Nephron progenitor cell (in vitro differentiated cells): ENCODE measurements at regions not wholly inside any gene's neighbourhood (a gene's known extent, or its start where the extent isn't known, plus 50 kb on each side); places are given as distances from the start of the nearest gene placed in this dataset.

Experiments used
- DNase-seq: peaks from one replicate; pipeline ENCODE4 v3.0.0; 2021
- H3K27ac Mint-ChIP-seq: 2 replicates; pipeline ENCODE4 v1.8.0; 2021; ENCODE audit warnings: mild to moderate bottlenecking, moderate library complexity, mixed read lengths
- H3K27me3 Mint-ChIP-seq: 2 replicates; pipeline ENCODE4 v1.8.0; 2021; ENCODE audit warnings: mild to moderate bottlenecking, low read depth, mixed read lengths; ENCODE audit not compliant: poor library complexity
- H3K36me3 Mint-ChIP-seq: 2 replicates; pipeline ENCODE4 v1.8.0; 2021; ENCODE audit warnings: low read depth, mixed read lengths
- H3K4me1 Mint-ChIP-seq: 2 replicates; pipeline ENCODE4 v1.8.0; 2021; ENCODE audit warnings: mixed read lengths
- H3K4me3 Mint-ChIP-seq: 2 replicates; pipeline ENCODE4 v1.8.0; 2021; ENCODE audit warnings: mild to moderate bottlenecking, moderate library complexity, mixed read lengths
- H3K9me3 Mint-ChIP-seq: 2 replicates; pipeline ENCODE4 v1.8.0; 2021; ENCODE audit warnings: mild to moderate bottlenecking, moderate library complexity, mixed read lengths
- CTCF ChIP-seq: fragments of 200-600 bp; sonication (generic); IDR thresholded peaks from 2 replicates; pipeline ENCODE4 v1.5.0; 2021; ENCODE audit warnings: antibody characterized with exemption

- Mint-ChIP-seq H3K27me3 (peaks cover 8% of the 10 kb centered on the region), H3K36me3 (no peaks in the 10 kb centered on the region), H3K4me1 (no peaks in the 10 kb centered on the region), H3K4me3 (no peak overlapping the region), H3K9me3 (peaks cover 12% of the 10 kb centered on the region), H3K27ac (no peak overlapping the region)
- no peak for TF ChIP-seq CTCF
- DNase-seq, result no peak
These were observed 51.4 kb upstream of the SEC61G start for GRCh38 chr7:54810401-54810800.

DNA sequence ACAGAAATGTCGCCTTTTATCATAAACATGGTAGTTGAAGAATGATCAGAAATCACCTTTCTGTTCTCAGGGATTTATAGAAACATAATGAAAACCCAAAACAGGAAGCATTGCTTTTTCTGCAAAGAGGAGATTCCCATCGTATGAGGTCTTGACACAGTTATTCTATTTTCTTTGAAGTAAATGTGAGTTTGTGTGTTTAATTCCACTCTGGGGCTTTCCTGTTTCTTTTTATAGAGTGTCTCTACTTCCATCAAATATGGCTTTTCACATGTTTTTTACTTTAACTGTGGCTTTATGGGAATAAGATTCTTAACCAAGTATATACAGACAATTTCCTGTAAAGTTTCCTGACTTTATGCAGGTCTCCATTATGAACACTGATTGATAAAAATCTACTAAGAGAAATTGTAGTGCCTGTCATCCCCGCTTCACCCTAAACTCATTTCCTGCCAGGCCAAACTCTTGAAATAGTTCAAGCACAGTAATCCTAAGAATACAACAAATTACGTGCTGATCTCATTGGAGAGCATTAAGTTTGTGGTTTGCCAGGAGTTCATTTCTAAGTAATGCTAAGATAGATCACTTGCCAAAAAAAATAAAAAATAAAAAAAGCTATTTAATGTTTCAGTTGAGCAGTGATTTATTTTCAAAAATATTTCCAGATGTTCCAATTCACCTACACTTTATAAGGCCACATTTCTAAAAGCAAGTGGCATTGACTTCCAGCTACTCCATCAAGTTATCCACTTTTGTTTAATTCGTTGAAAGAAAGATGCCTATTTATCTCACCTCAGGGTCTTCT, 52.2 kb upstream of the SEC61G start:
- no peaks in the 10 kb centered on the region for H3K4me1 Mint-ChIP-seq
- H3K9me3 Mint-ChIP-seq, result peaks cover 12% of the 10 kb centered on the region
- no peak overlapping the region for H3K4me3 Mint-ChIP-seq
- TF ChIP-seq CTCF, result no peak
- no peak for DNase-seq
- H3K36me3 Mint-ChIP-seq, result no peaks in the 10 kb centered on the region
- H3K27me3 Mint-ChIP-seq, result peaks cover 17% of the 10 kb centered on the region
- no peak overlapping the region for H3K27ac Mint-ChIP-seq

DNA sequence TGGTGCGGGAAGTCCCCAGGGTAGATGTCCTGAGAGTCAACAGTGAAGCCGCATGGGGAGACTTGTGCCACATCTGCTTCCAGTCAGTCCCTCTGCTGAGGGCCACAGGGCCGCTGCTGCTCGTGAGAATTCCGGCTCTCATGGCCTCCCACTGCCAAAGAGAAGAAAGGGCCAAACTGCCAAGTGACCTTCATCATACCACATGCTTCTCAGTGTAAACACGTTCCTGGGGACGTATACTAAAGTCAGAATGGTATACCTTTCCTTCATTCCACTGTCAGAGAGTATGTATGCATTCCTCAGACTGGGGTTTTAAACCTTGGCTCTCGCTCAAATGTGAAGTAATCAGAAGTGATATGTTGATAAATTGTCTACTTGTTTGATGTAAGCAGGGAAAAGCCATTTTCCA, 52.8 kb upstream of the SEC61G start:
- Mint-ChIP-seq H3K27me3 (peaks cover 17% of the 10 kb centered on the region), H3K4me3 (no peak overlapping the region), H3K27ac (no peak overlapping the region), H3K4me1 (peaks cover 3% of the 10 kb centered on the region), H3K9me3 (peaks cover 14% of the 10 kb centered on the region), H3K36me3 (no peaks in the 10 kb centered on the region)
- DNase-seq, result no peak
- no peak for TF ChIP-seq CTCF

DNA sequence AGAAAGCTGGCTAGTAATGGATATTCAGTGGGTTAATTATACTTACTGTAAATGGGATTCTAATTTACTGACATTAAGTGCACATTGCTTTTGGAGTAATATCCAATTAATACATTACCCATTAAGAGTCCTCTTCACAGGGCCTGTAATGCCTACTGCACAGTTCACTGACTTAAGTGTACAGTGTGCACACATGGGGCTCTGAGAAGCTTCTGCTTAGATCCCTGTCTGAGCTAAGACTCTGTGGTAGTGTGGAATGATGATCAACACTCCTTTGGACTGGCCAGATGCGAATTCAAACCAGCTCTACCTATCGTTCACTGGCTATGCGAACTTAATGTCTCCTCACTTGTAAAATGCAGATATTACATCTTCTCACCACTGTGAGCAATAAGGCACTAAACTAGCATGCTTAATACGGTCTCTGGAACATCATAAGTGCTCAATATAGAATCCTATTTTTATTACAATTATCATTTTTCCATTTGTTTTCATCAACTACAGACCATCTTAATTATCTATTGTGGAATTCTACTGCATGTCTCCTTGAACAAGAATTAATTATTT, 53.8 kb upstream of the SEC61G start:
- Mint-ChIP-seq H3K27me3 (peaks cover 17% of the 10 kb centered on the region), H3K4me1 (peaks cover 13% of the 10 kb centered on the region), H3K36me3 (no peaks in the 10 kb centered on the region), H3K27ac (no peak overlapping the region), H3K4me3 (no peak overlapping the region), H3K9me3 (peaks cover 16% of the 10 kb centered on the region)
- DNase-seq, result no peak
- no peak for TF ChIP-seq CTCF

- no peak for TF ChIP-seq CTCF
- no peaks in the 10 kb centered on the region for H3K36me3 Mint-ChIP-seq
- H3K27ac Mint-ChIP-seq, result no peak overlapping the region
- peaks cover 13% of the 10 kb centered on the region for H3K4me1 Mint-ChIP-seq
- peaks cover 14% of the 10 kb centered on the region for H3K27me3 Mint-ChIP-seq
- peaks cover 16% of the 10 kb centered on the region for H3K9me3 Mint-ChIP-seq
- DNase-seq, result no peak
- no peak overlapping the region for H3K4me3 Mint-ChIP-seq
These were observed 54.4 kb upstream of the SEC61G start for GRCh38 chr7:54813398-54813797.

DNA sequence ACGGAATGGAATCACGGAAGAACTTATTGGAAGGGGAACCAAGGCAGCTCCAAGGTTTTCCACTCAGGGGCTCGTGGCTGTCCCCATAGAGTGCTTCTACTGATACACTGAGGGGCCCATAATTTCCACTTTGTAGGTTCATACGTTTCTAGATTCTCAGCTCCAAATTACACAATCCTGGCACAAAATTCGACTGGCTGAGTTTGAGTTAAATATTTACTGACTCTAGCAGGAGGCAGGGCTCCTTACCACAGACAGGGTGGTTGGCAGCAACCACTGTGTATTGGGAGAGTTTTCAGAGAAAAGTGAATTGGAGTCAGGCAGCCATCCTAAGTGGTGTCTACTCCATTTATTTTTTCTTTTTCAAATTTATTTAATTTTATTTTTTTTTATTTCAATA, 55.4 kb upstream of the SEC61G start:
- H3K36me3 Mint-ChIP-seq, result no peaks in the 10 kb centered on the region
- peaks cover 13% of the 10 kb centered on the region for H3K4me1 Mint-ChIP-seq
- TF ChIP-seq CTCF, result no peak
- DNase-seq, result no peak
- peaks cover 11% of the 10 kb centered on the region for H3K9me3 Mint-ChIP-seq
- no peak overlapping the region for H3K4me3 Mint-ChIP-seq
- H3K27ac Mint-ChIP-seq, result no peak overlapping the region
- H3K27me3 Mint-ChIP-seq, result peaks cover 14% of the 10 kb centered on the region
